Calu3 (cell line): ENCODE measurements at regions not wholly inside any gene's neighbourhood (a gene's known extent, or its start where the extent isn't known, plus 50 kb on each side); places are given as distances from the start of the nearest gene placed in this dataset.

ENCODE experiments used
- BruUV-seq: library from RNA; stranded (reverse); fragments of 400-500 nt; replicated peaks from 2 replicates; lab custom pipeline; 2021; lab: Mats Ljungman, UMichigan
- CTCF ChIA-PET: fragments of 300-600 bp; sonication (Branson Sonifier 250); formaldehyde crosslinking; loops from one replicate; lab custom pipeline; 2022; ENCODE audit warnings: antibody characterized with exemption; lab: Charles Lee
- DNase-seq: peaks from one replicate; pipeline ENCODE4 v3.0.0; 2022
- H3K27ac Mint-ChIP-seq: one replicate; pipeline ENCODE4 v1.8.0; 2022; ENCODE audit warnings: mixed read lengths; ENCODE audit not compliant: unreplicated experiment
- H3K27me3 Mint-ChIP-seq: one replicate; pipeline ENCODE4 v1.8.0; 2022; ENCODE audit warnings: mixed read lengths; ENCODE audit not compliant: unreplicated experiment
- H3K36me3 Mint-ChIP-seq: one replicate; pipeline ENCODE4 v1.8.0; 2022; ENCODE audit warnings: mild to moderate bottlenecking, moderate library complexity, mixed read lengths; ENCODE audit not compliant: insufficient read depth, unreplicated experiment
- H3K4me1 Mint-ChIP-seq: one replicate; pipeline ENCODE4 v1.8.0; 2022; ENCODE audit warnings: mild to moderate bottlenecking, low read depth, mixed read lengths; ENCODE audit not compliant: unreplicated experiment
- H3K4me3 Mint-ChIP-seq: one replicate; pipeline ENCODE4 v1.8.0; 2022; ENCODE audit warnings: mild to moderate bottlenecking, low read depth, moderate library complexity, mixed read lengths; ENCODE audit not compliant: unreplicated experiment
- H3K9me3 Mint-ChIP-seq: one replicate; pipeline ENCODE4 v1.8.0; 2022; ENCODE audit warnings: low read depth, mixed read lengths; ENCODE audit not compliant: unreplicated experiment
- CTCF ChIP-seq: fragments of 200-600 bp; IDR thresholded peaks from one replicate; pipeline ENCODE4 v1.8.0; 2022; ENCODE audit warnings: antibody characterized with exemption; ENCODE audit not compliant: unreplicated experiment
- intact Hi-C: fragments of 100-400 bp; cut with micrococcal nuclease; formaldehyde crosslinking; loops from one replicate; pipeline ENCODE4 v1.10.0; 2022; ENCODE audit not compliant: unreplicated experiment

GRCh38 chr13:67763984-67764383, 533.8 kb upstream of the PCDH9 start:
- no peaks in the 10 kb centered on the region for H3K4me1 Mint-ChIP-seq
- intact Hi-C loops: no loop called here
- H3K36me3 Mint-ChIP-seq: no peaks in the 10 kb centered on the region
- BruUV-seq: no TSS peak
- no peak overlapping the region for H3K4me3 Mint-ChIP-seq
- TF ChIP-seq CTCF: no peak
- H3K9me3 Mint-ChIP-seq: peaks cover 4% of the 10 kb centered on the region
- H3K27me3 Mint-ChIP-seq: no peaks in the 10 kb centered on the region
- no peak overlapping the region for H3K27ac Mint-ChIP-seq
- CTCF ChIA-PET: no interaction called here
- no peak for DNase-seq

GRCh38 chr13:67763384-67763783, 533.2 kb upstream of the PCDH9 start:
- no peaks in the 10 kb centered on the region for H3K27me3 Mint-ChIP-seq
- no peaks in the 10 kb centered on the region for H3K4me1 Mint-ChIP-seq
- H3K9me3 Mint-ChIP-seq: peaks cover 5% of the 10 kb centered on the region

GRCh38 chr13:67758975-67759374, 528.8 kb upstream of the PCDH9 start:
- no peak for TF ChIP-seq CTCF
- intact Hi-C loops: no loop called here
- Mint-ChIP-seq H3K9me3 (peaks cover 8% of the 10 kb centered on the region), H3K27ac (no peak overlapping the region), H3K27me3 (no peaks in the 10 kb centered on the region), H3K4me3 (no peak overlapping the region), H3K4me1 (no peaks in the 10 kb centered on the region), H3K36me3 (no peaks in the 10 kb centered on the region)
- no peak for DNase-seq
- CTCF ChIA-PET: no interaction called here
- BruUV-seq: no TSS peak

More at GRCh38 chr13:67763384-67763783, 533.2 kb upstream of the PCDH9 start:
- Mint-ChIP-seq H3K36me3 (no peaks in the 10 kb centered on the region), H3K4me3 (no peak overlapping the region), H3K27ac (no peak overlapping the region)
- CTCF ChIA-PET: no interaction called here
- no peak for TF ChIP-seq CTCF
- intact Hi-C loops: no loop called here
- no peak for DNase-seq
- BruUV-seq: no TSS peak

DNA sequence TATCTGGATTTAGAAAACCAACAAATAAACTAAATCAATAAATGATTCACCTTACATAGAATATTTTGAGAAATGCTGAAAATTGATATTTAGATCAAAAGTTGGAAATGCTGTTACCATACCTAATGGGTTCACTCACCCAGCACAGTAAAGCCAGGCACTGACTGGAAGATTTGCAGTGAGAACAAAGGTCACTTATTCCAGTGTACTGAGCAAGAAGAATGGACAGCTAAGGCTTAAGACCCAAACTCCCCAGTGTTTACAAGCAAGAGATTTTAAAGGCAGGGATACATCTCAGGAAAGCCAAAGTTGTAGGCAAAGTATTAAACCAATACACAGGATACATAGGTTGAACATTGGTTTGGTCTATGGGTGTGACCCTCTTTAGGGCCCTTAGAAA, 523.9 kb upstream of the PCDH9 start:
- H3K36me3 Mint-ChIP-seq: no peaks in the 10 kb centered on the region
- no peak for TF ChIP-seq CTCF
- CTCF ChIA-PET: no interaction called here
- H3K4me1 Mint-ChIP-seq: no peaks in the 10 kb centered on the region
- no peaks in the 10 kb centered on the region for H3K27me3 Mint-ChIP-seq
- no TSS peak for BruUV-seq
- no peak overlapping the region for H3K27ac Mint-ChIP-seq
- intact Hi-C loops: no loop called here
- H3K4me3 Mint-ChIP-seq: no peak overlapping the region
- no peak for DNase-seq
- H3K9me3 Mint-ChIP-seq: peaks cover 7% of the 10 kb centered on the region
